Stimulated activated CD8-positive, alpha-beta memory T cell treated with anti-CD3 and anti-CD28 coated beads, Interleukin-12 subunit alpha, Interleukin-12 subunit beta, amount 100 ng/mL, for 1 hour (primary cell): ENCODE measurements at regions not wholly inside any gene's neighbourhood (a gene's known extent, or its start where the extent isn't known, plus 50 kb on each side); places are given as distances from the start of the nearest gene placed in this dataset.

ENCODE experiments used
- DNase-seq: peaks from one replicate; pipeline ENCODE4 v3.0.0-alpha.2; 2020; ENCODE audit warnings: low read depth

DNA sequence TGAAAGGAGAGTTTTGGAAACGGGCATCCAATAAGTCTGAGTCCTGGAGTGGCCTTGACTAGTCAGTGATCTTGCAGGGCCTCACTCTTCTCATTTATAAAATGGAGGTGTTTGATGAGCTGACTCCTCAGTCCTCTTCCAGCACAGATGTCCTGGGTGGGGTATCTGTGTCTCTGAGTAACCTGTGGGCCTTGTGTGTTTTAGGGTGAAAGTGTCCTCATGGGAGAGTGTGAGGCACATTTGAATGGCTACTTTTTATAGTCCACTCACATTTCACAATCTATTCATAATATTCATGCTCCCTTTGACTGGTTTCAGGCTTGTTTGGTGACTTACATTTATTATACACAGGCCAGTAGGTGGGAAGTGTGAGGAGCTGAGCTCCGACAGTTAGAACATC is 106.4 kb upstream of the CELF4 start:
- DNase-seq: no peak

DNA sequence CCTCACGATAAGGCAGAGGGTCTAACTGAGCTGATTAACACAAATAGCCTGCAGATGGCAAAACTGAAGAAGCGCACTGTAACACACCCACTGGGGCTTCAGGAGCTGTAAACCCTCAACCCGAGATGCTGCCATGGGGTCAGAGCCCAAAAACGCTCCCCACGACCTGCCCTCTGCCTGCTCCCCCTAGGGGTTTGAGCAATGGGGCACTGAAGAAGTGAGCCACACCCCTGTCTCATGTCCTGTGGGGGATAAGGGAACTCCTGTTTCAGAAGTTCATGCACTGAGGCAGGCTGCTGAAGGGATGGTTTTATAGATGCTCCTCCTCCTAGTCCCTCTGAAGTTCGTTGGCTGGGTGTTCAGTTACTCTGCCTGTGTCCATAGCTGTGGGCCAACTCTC is 105.9 kb upstream of the CELF4 start:
- no peak for DNase-seq

DNA sequence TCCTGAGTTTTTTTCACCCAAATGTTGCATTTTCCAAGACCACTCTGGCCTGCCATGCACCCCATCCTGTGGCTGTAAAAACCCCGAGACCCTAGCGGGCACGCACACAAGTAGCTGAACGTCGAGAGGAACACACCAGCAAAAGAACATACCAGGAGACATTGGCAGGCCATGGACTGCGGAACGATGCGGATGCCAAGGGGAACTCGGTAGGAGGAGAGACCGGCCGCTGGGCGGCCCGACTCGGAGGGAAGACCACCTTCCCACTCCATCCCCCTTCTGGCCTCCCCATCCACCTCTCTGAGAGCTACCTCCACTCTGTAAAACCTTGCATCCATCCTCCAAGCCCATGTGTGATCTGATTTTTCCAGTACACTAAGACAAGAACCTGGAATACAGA is 105.5 kb upstream of the CELF4 start:
- no peak for DNase-seq

DNA sequence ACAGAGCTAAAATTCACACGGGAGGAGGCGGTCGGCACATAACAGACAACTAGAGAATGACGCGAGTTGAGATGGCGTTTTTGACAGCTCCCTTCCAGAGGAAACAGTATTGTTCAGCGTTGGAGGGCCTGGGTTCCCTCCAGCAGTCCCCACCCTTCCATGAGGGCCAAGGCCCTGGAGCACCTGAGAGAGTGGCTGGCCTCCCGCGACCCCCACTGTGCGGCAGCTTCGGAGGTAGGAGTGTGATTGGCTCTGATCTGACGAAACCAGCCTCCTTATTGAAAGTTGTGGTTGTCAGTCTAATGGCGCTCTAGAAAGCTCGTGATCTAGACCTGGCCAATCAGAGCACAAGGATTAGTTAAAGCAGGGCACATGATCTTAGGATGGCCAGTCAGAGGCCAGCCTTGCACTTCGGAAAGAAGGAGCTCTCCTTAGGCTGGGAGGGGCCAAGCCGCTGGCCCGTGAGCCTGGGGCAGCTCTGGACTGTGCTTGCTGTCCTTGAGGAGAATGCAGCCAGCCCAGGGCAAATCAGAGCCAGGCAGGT is 104.5 kb upstream of the CELF4 start:
- DNase-seq: no peak

DNA sequence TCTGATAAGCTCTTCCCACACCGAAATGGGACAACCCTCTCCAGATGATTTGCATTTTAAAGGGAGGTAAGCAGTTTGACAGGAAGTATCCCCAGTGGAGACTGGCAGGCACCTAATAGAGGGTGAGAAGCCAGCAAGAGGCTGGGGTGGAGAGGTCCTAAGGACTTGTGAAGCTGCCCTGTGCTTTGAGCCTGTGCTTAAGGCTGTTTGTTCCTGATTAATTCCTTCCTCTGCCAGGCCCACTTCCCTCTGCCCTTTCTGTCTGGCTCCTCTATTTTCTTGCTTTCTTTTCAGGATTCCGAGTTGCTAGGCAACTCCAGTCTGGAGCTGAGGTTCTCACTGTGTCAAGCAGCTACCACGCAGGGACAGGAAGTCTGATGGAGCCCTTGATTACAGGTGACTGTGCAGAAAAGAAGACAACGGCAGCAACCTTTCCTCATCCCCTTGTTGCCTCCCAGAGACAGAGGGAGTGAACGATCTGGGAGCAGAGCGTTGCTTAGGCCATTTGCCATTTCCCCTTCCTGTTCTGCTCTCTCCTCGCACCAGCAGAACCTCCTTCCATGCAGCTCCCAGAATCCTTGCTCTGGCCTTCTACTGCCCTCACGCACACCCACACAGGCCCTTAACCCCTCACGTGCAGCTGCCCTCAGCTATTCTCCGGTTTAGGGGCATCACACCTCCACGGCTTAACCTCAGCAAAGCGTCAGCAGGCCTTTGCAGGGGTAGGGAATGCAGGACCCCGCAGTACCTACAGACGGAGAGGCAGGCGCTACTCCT is 103.6 kb upstream of the CELF4 start:
- DNase-seq: no peak

DNA sequence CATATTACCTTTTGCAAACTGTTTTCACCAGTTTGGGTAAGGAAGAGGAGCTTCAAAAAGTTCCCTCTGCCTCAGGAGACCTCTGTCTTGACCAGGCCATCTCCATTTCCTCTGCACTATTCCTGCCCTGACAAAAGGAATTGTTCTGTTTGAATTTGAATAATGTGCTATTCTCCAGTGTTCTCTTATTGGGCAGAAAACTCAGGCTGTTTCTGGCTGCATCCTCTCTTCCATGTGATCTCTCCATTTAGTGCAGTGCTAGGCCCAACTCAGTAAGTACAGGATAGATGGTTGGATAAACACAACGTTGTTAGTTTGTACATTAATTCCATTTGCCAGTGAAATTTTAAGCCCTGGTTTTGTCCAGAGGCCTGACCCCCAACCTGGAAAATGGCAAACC is 102.2 kb upstream of the CELF4 start:
- DNase-seq: no peak

DNA sequence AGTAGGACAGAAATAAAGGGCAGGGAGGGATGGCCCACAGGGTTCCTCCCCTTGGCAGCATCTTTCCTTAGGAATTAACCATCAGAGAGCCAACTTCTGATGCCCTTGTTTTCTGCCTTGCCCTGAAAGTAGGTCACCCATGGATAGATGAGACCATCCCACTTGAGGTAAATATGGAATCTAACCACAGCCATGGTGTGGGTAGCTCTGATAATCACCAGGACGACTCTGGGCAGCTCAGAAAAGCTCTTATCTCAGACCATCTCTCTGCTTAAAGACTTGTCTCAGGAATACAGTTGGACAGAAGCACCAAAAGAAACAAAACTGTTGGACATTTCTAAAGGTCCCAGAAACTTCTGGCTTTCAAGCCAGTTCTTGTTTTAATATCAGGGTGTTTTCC is 101.4 kb upstream of the CELF4 start:
- no peak for DNase-seq

DNA sequence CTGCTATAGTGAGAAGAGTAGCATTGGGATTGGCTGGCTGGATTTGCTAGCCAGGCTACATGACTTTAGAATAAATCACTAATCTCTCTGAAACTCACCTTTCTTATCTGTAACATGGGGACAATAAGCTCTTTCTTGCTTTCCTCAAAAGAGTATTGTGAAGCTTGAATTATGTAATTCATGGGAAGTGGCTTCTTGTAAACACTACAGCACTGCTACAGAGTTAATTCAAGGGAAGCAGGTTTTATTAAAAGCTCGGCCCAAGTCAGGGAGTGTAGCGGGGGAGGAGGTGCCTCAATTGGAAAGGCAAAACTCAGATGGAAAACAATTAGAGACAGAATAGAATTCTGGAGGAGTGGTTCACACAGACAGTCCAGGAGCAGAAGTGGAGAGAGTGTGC is 100.9 kb upstream of the CELF4 start:
- no peak for DNase-seq

DNA sequence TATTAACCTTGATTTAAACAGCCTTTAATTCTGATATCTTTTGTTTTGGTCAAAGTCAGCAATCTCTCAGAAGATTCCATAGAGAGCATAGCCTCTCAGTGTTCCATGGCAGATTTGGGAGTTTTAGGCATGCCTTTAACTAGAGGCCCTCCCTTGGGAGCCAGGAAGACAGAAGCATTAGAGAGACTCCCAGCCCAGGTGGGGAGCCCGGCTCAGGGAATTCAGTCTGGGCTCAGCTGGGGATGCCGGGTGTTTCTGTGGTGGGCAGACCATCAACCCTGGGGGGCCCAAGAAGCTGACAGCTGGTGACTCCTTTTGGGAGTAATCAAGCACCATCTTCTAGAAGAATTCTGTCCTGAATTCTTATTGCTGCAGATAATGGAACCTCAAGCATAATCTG is 99.7 kb upstream of the CELF4 start:
- no peak for DNase-seq

DNA sequence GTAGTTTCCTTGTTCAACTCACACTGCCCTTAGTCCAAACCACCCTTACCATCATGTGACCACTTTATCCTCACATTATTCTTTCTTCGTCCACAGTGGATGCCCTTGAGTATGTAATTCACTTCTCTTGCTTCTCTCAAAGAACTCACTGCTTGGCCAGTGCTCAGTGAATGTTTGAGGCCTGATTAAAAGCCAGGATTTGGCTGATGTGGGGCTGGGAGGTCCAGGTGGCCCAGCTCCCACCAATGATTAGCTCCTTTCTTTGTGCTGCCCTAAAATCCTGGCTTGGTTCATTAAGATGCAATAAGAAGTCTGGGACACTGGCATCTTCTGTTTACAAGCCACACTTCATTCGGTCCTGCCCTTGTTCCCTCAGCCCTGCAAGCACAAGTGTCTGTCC is 97.8 kb upstream of the CELF4 start:
- DNase-seq: no peak

DNA sequence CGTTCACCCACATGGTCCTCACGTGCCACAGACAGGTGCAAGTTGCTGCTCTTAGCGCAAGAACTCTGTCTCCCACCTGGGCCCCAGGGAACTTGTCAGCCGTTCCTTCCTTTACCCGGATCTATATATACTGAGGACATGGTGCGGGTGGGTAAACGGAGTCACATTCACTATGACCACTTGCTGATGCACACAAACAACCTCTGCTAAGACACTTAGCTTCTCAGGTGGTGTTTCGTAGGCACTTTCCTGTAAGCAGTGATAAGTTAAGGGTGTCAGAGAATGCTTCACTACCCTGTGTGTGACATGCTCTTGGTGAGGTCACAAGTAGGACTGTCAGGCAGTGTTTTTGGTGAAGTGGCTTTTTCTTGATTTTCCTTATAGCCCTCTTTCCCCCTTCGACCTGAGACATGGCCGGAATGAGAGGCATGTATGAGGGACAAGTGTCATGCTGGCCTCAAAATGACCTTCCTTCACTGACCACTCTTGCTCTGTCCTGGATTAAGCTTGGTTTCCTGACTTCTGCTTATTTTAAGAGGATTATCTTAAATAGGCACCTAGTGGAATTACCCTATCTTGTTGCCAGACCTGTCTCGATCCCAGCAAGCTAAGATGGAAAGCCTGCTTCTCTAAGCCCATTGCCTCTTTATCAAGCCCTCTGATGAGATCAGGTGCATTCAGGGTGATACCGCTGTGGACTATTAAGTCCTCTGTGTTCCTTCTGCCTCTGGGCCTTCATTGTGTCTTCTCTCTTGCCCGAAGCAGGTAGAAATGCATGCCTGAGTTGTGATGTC is 97.1 kb upstream of the CELF4 start:
- no peak for DNase-seq

DNA sequence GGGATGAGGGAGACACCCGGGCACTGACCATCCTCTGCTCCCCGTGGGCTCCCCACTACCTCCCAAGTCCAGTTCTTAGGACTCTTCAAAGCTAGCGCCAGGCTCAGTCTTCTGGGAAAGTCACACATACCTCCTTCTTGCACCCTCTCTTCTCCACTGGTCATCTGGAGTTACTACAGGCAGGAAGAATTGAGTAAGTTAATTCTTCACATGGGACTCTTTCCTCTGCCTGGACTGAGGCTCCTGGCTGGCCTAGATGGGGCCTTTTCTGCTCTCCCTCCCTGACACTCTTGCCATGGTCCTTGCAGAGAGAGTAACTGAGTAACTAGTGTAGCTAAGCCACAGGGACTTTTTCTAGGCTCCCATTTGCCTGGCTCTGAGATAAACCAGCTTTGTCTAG is 96.5 kb upstream of the CELF4 start:
- no peak for DNase-seq

DNA sequence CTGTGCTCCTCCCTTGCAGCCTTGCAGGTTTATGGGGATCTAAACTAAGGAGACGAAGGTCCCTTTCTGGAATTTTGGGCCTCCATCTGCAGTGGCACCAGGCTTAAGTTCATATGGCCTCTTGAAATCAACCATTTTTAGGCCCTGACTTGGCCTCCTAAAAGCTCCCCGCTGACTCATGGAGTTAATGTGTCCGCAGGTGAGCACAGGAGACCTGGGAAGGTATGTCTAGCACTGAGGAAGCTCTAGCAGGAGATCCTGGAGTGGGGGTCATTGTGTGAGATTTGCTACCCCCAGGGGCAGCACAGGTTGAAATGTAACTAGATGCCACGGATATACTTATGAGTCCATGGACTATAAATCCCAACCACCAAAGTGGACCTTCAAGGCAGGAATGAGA is 95.9 kb upstream of the CELF4 start:
- no peak for DNase-seq

DNA sequence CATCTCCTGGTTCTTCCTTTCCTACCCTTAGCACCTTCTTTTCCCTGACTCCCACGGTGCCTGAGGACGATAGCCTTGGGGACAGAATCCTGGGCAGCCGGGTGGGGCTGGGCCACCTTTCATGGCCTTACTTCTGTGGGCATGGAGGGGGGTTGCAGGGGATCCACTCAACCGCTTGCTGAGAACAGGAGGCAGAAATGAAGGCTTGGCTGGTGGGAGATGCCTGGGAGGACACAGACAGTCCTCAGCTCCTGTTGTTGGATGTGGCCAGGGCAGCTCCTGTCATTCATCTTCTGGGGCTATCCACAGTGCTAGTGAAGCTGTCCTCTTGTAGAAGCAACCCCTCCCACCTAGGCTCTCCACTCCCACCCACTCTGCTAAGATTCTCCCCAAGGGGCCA is 95.5 kb upstream of the CELF4 start:
- DNase-seq: no peak

DNA sequence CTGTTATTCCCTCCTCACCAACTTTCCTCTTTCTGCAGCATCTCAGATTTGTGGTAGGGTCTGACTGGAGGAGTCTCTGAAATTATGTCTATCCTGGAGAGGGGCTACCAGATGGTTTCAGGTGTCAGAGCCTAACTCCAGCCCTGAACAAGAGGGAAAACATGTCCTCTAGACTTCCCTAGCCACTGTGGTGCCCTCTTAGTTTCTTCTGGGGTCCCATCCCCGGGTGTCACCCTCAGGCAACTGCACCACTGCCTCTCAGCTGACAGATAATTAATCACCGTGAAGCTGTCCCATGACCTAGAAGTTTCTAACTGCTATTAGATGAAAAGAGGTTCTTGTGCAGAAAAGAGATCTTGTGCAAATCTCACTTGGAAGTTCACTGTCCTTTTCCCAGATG is 95.1 kb upstream of the CELF4 start:
- DNase-seq: no peak

DNA sequence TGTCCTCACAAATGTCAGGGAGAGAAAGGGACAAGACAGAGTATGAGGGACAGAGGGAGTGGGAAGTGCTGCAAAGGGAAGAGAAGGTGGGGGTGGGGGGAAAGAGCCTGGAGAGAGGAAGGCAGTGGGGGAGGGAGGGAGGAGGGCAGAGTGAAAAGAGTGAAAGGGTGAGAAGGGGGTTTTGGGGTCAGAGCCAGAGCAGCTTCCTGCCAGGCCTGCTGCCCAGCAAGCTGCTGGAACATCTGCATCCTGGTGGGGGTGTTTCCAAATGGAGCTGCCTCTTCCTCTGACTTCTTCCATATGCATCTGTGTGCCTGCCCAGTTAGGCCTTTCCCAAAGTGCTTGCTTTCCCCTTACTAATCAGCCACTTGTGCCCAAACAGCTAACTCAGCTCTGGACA is 94.3 kb upstream of the CELF4 start:
- no peak for DNase-seq

DNA sequence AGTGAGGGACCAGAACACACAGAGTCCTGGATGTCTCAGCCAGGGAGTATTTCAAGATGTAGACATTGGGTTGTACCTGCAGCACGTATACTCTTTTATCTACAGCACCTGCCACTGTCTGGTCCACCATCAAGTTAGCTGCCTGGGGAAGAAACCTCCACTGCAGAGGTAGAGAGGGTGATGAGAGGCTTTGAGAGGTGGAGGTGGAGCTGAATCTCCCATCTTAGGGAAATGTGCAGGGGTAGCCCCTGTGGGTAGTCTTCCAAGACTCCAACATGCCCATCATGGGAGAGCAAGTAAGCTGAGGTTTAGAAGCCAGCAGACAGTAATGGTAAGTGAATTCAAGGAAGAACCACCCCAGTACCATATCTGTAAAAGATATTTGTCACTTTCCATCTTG is 93.3 kb upstream of the CELF4 start:
- no peak for DNase-seq

DNA sequence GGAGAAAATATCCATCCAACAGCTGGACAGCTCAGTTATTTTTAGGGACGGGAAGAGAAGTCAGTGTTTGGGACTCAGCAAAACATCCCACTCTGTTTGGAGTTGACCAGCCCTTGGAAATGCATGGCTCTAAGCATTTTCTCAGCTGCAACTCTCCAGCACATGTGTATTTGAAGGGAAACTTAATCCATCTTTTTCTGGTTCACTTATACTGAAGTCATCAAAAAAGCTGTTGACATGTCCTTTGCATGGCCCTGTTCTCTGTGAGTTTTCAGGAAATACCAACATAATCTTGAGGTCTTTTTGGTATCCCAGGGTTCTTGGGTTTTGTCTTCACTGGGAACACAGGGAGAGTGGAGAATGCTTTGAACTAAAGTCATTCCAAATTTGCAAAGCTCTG is 91.9 kb upstream of the CELF4 start:
- DNase-seq: no peak

DNA sequence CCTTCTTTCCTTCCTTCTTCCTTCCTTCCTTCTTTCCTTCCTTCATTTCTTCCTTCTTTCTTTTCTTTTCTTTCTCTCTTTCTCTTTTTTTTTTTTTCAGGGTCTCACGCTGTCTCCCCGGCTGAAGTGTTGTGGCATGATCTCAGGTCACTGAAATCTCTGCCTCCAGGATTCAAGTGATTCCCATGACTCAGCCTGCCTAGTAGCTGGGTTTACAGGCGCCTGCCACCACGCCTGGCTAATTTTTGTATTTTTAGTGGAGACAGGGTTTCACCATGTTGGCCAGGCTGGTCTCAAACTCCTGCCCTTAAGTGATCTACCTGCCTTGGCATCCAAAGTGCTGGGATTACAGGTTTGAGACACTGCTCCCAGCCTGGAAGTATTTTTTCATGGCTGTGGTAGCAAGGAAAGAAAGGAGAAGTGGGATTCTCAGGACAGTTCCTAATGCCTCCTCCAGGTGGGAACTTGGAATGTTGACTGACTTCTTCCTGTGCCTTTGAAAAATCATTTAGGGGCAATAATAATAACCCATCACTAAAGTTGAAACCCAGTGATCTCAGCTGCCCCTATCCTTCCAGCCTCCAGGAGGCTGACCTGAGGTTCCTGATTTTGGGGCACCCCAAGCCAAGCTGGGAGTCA is 89.3 kb upstream of the CELF4 start:
- no peak for DNase-seq

DNA sequence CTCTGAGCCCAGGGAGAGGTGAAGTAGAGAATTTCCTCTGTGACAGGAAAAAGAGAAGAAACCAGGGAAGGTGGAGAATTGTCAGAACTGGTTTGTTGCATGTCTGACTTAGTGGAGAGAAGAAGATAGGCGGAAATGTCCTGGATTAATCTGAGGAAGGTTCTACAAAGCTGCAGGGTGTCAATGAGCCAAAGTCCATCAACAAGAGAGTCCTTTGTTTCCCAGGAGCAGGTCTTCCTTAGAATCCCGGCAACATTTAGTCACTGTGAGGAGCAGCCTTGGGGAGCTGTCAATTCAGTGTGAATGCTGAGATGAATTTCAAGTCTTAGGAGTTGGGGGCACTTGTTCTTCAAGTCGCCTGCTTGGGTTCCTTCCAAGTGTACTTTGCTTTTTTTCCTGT is 88.4 kb upstream of the CELF4 start:
- no peak for DNase-seq

DNA sequence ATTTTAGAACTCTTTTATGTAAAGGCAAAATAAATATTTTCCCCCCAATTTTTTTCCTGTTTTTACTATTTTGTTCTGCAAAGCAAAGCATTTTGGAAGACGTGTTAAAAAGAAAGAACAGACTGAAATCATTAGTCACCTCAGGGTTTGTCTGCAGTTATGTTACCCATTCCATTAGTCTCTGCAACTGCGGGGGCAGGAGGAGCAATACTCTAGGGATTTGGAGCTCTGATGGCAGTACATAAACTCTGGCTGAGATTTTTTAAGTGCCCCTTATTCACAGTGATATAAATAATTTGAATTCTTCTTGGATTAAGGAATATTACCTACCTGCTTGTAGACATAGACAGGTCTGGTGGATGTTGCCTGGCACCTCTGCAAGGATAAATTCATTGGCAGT is 88.0 kb upstream of the CELF4 start:
- no peak for DNase-seq

DNA sequence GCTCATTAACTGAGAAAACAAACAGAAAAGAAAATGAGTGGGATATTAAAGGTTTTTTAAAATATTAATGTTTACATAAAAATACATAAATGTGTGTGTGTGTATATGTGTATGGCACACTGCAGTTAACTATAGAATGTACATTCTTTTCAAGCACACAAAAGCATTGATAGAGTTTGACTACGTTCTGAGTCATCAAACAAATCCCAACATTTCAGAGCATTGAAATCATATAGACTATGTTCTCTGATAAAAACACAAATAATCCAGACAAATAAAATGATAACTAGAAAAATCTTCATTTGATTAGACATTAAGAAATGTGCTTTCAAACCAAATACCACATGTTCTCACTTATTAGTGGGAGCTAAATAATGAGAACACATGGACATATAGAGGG is 84.3 kb upstream of the CELF4 start:
- DNase-seq: no peak

DNA sequence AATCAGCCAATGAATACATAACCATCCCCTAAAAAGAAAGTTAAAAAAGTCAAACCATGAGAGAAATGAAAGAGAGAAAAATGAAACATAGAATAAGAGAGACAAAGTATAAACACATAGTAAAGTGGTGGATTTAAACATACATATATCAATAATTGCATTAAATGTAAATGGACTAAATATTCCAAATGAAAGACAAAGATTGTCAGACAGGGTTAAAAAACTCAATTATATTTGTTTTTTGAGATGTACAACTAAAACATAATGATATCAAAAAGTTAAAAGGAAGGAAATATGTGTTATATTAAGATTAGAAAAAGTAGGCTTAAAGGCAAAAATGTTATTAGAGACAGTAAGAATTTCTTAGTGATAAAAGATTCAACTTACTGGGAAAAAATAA is 83.8 kb upstream of the CELF4 start:
- DNase-seq: no peak
